CD14-positive monocyte (primary cell): ENCODE measurements at regions not wholly inside any gene's neighbourhood (a gene's known extent, or its start where the extent isn't known, plus 50 kb on each side); places are given as distances from the start of the nearest gene placed in this dataset.

Experiments used
- DNase-seq, 3 donors: peaks; one replicate each; pipeline ENCODE4 v3.0.0-alpha.2; 2011 to 2022
- H2AFZ ChIP-seq: 2 replicates; pipeline ENCODE4 v1.6.0; 2012; ENCODE audit warnings: mild to moderate bottlenecking, low read depth, low read length, inconsistent platforms; ENCODE audit not compliant: insufficient read depth, poor library complexity, severe bottlenecking
- H3K27ac ChIP-seq, 2 donors: 1 replicate in 1 of 2; 2 replicates in 1 of 2; pipeline ENCODE4 v1.5.1; 2012 to 2013; ENCODE audit warnings: low read length in 2 of 2, control low read depth in 1 of 2, inconsistent platforms in 1 of 2, low read depth in 1 of 2, mild to moderate bottlenecking in 1 of 2
- H3K27me3 ChIP-seq, 2 donors: one replicate each; pipeline versions ENCODE4 v1.6.0 to v1.6.1; 2011 to 2013; ENCODE audit warnings: low read length in 2 of 2; ENCODE audit not compliant: control insufficient read depth in 2 of 2, insufficient read depth in 2 of 2
- H3K36me3 ChIP-seq, 2 donors: replicated peaks in 1 of 2; 1 replicate in 1 of 2; 2 replicates in 1 of 2; pipeline versions ENCODE4 v1.5.1 to v1.6.1; 2012 to 2013; ENCODE audit warnings: low read length in 2 of 2, control low read depth in 1 of 2, inconsistent platforms in 1 of 2, mild to moderate bottlenecking in 1 of 2; ENCODE audit not compliant: insufficient read depth in 2 of 2, control insufficient read depth in 1 of 2
- H3K4me1 ChIP-seq, 2 donors: 1 replicate in 1 of 2; 2 replicates in 1 of 2; pipeline versions ENCODE4 v1.5.1 to v1.6.1; 2012 to 2013; ENCODE audit warnings: low read length in 2 of 2, control low read depth in 1 of 2, inconsistent platforms in 1 of 2, mild to moderate bottlenecking in 1 of 2, moderate library complexity in 1 of 2; ENCODE audit not compliant: insufficient read depth in 2 of 2, control insufficient read depth in 1 of 2
- H3K4me2 ChIP-seq: replicated peaks from 2 replicates; pipeline ENCODE3; 2012; ENCODE audit warnings: low read length, moderate library complexity, mild to moderate bottlenecking; ENCODE audit not compliant: poor library complexity, severe bottlenecking; ENCODE audit errors: extremely low read depth
- H3K4me3 ChIP-seq, 3 experiments: fragments of 200-600 bp in 1 of 3; sonication (generic) in 1 of 3; replicated peaks in 1 of 3; 1 replicate in 2 of 3; 2 replicates in 1 of 3; pipeline ENCODE4 v1.5.1; 2011 to 2013; ENCODE audit warnings: low read length in 3 of 3, mild to moderate bottlenecking in 3 of 3, control low read depth in 2 of 3, low read depth in 2 of 3, inconsistent platforms in 1 of 3, moderate library complexity in 1 of 3
- H3K79me2 ChIP-seq: 2 replicates; pipeline ENCODE4 v1.6.0; 2012; ENCODE audit warnings: mild to moderate bottlenecking, control low read depth, inconsistent platforms, low read length, moderate library complexity; ENCODE audit not compliant: insufficient read depth
- H3K9ac ChIP-seq: 2 replicates; pipeline ENCODE4 v1.6.0; 2017; ENCODE audit warnings: low read length, mild to moderate bottlenecking; ENCODE audit not compliant: insufficient read depth, poor library complexity, severe bottlenecking
- H3K9me3 ChIP-seq, 2 donors: replicated peaks in 1 of 2; 1 replicate in 1 of 2; 2 replicates in 1 of 2; pipeline versions ENCODE4 v1.5.1 to v1.6.1; 2012 to 2013; ENCODE audit warnings: low read length in 2 of 2, control low read depth in 1 of 2; ENCODE audit not compliant: control insufficient read depth in 1 of 2, insufficient read depth in 1 of 2
- H4K20me1 ChIP-seq: 2 replicates; pipeline ENCODE4 v1.6.0; 2012; ENCODE audit warnings: mild to moderate bottlenecking, low read length, control low read depth, moderate library complexity; ENCODE audit not compliant: insufficient read depth
- H3K27ac Mint-ChIP-seq, 7 donors: one replicate each; pipeline ENCODE4 v1.8.0; 2020; ENCODE audit warnings: mild to moderate bottlenecking in 7 of 7, mixed read lengths in 7 of 7, moderate library complexity in 6 of 7, inconsistent platforms in 2 of 7
- H3K27me3 Mint-ChIP-seq, 3 donors: one replicate each; pipeline ENCODE4 v1.8.0; 2021 to 2022; ENCODE audit warnings: low read depth in 3 of 3, mild to moderate bottlenecking in 3 of 3, mixed read lengths in 3 of 3, moderate library complexity in 3 of 3, inconsistent platforms in 1 of 3
- H3K36me3 Mint-ChIP-seq, 2 donors: one replicate each; pipeline ENCODE4 v1.8.0; 2020; ENCODE audit warnings: mixed read lengths in 2 of 2, inconsistent platforms in 1 of 2, mild to moderate bottlenecking in 1 of 2
- H3K4me1 Mint-ChIP-seq: one replicate; pipeline ENCODE4 v1.8.0; 2020; ENCODE audit warnings: mild to moderate bottlenecking, mixed read lengths
- H3K4me3 Mint-ChIP-seq, 2 donors: one replicate each; pipeline ENCODE4 v1.8.0; 2020; ENCODE audit warnings: mild to moderate bottlenecking in 2 of 2, mixed read lengths in 2 of 2, moderate library complexity in 1 of 2
- H3K9me3 Mint-ChIP-seq, 7 donors: one replicate each; pipeline ENCODE4 v1.8.0; 2020 to 2022; ENCODE audit warnings: mixed read lengths in 7 of 7, mild to moderate bottlenecking in 6 of 7, moderate library complexity in 6 of 7, inconsistent platforms in 2 of 7
- WGBS: methylation state at CpG from one replicate; pipeline ENCODE4 v1.1.5; 2013; ENCODE audit warnings: missing lambda C conversion rate; ENCODE audit not compliant: insufficient coverage; 5-methylcytosine and 5-hydroxymethylcytosine counted together
- intact Hi-C, 2 donors: fragments of 100-400 bp; cut with micrococcal nuclease; formaldehyde crosslinking; loops; one replicate each; pipeline versions ENCODE4 v1.15.0 to v1.15.1; 2023
- TF ChIP-seq, protein P1 (sequence below): fragments of 200-600 bp; IDR thresholded peaks from one replicate; pipeline ENCODE4 v1.8.0; 2022; ENCODE audit warnings: antibody characterized with exemption, mild to moderate bottlenecking

GRCh38 chr1:163824490-163824889 is 502.7 kb downstream of the NUF2 start:
- Histone ChIP-seq H3K36me3 (no peaks in the 10 kb centered on the region), H3K27ac (no peak overlapping the region), H3K4me2 (no peak overlapping the region), H4K20me1 (no peaks in the 10 kb centered on the region), H3K27me3 (no peaks in the 10 kb centered on the region), H3K9me3 (no peaks in the 10 kb centered on the region), H3K79me2 (no peaks in the 10 kb centered on the region), H3K4me1 (no peaks in the 10 kb centered on the region), H3K9ac (no peak overlapping the region), H3K4me3 (no peak overlapping the region), H2AFZ (no peak overlapping the region)
- TF ChIP-seq, protein P1, sequence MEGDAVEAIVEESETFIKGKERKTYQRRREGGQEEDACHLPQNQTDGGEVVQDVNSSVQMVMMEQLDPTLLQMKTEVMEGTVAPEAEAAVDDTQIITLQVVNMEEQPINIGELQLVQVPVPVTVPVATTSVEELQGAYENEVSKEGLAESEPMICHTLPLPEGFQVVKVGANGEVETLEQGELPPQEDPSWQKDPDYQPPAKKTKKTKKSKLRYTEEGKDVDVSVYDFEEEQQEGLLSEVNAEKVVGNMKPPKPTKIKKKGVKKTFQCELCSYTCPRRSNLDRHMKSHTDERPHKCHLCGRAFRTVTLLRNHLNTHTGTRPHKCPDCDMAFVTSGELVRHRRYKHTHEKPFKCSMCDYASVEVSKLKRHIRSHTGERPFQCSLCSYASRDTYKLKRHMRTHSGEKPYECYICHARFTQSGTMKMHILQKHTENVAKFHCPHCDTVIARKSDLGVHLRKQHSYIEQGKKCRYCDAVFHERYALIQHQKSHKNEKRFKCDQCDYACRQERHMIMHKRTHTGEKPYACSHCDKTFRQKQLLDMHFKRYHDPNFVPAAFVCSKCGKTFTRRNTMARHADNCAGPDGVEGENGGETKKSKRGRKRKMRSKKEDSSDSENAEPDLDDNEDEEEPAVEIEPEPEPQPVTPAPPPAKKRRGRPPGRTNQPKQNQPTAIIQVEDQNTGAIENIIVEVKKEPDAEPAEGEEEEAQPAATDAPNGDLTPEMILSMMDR: no peak
- peaks cover 0 to 2% (median 0%) of the 10 kb centered on the region in 3 donors for H3K27me3 Mint-ChIP-seq
- no peak overlapping the region for H3K4me3 Mint-ChIP-seq
- intact Hi-C loops: no loop called here
- peaks cover 0 to 2% (median 0%) of the 10 kb centered on the region in 7 donors for H3K9me3 Mint-ChIP-seq
- no peaks in the 10 kb centered on the region for H3K36me3 Mint-ChIP-seq
- no peak overlapping the region for H3K27ac Mint-ChIP-seq
- no peak for DNase-seq
- WGBS: no CpG with 5 or more reads among the region's 3 CpGs
- H3K4me1 Mint-ChIP-seq: no peaks in the 10 kb centered on the region

GRCh38 chr1:163826500-163826899 is 504.7 kb downstream of the NUF2 start:
- Histone ChIP-seq H3K36me3 (no peaks in the 10 kb centered on the region), H3K9ac (no peak overlapping the region), H3K27ac (no peak overlapping the region), H3K4me3 (no peak overlapping the region), H4K20me1 (no peaks in the 10 kb centered on the region), H3K27me3 (no peaks in the 10 kb centered on the region), H3K79me2 (no peaks in the 10 kb centered on the region), H3K4me2 (no peak overlapping the region), H2AFZ (no peak overlapping the region), H3K9me3 (no peaks in the 10 kb centered on the region), H3K4me1 (no peaks in the 10 kb centered on the region)
- intact Hi-C loops: no loop called here
- TF ChIP-seq, protein P1: no peak
- Mint-ChIP-seq H3K27me3 (peaks cover 0 to under 1% (median 0%) of the 10 kb centered on the region in 3 donors), H3K4me3 (no peak overlapping the region), H3K9me3 (peaks cover 0 to 5% (median 0%) of the 10 kb centered on the region in 7 donors), H3K27ac (no peak overlapping the region), H3K4me1 (no peaks in the 10 kb centered on the region), H3K36me3 (no peaks in the 10 kb centered on the region)
- DNase-seq: no peak
- WGBS: 91% methylated on average over 2 of the region's 3 CpGs
